Uterus (tissue), 3 donors: ENCODE measurements at regions not wholly inside any gene's neighbourhood (a gene's known extent, or its start where the extent isn't known, plus 50 kb on each side); places are given as distances from the start of the nearest gene placed in this dataset.

Source experiments
- DNase-seq, 2 donors: peaks; one replicate each; pipeline ENCODE4 v3.0.0-alpha.2; 2019 to 2020
- H3K27ac ChIP-seq, 2 donors: fragments of 200-600 bp; sonication (generic); 1 replicate in 1 of 2; 2 replicates in 1 of 2; pipeline ENCODE4 v1.5.1; 2016 to 2018
- H3K27me3 ChIP-seq, 2 donors: fragments of 200-600 bp; sonication (generic); one replicate each; pipeline ENCODE4 v1.5.1; 2018 to 2019; ENCODE audit warnings: control low read depth in 1 of 2
- H3K36me3 ChIP-seq, 2 donors: fragments of 200-600 bp; sonication (generic); one replicate each; pipeline ENCODE4 v1.5.1; 2019; ENCODE audit warnings: control low read depth in 1 of 2
- H3K4me1 ChIP-seq, 2 donors: fragments of 200-600 bp; sonication (generic); one replicate each; pipeline ENCODE4 v1.5.1; 2018 to 2019; ENCODE audit warnings: control low read depth in 1 of 2
- H3K4me3 ChIP-seq, 2 donors: fragments of 200-600 bp; sonication (generic); 1 replicate in 1 of 2; 2 replicates in 1 of 2; pipeline ENCODE4 v1.5.1; 2018 to 2019; ENCODE audit warnings: mild to moderate bottlenecking in 1 of 2
- H3K9me3 ChIP-seq, 2 donors: fragments of 200-600 bp; sonication (generic); one replicate each; pipeline ENCODE4 v1.5.1; 2019; ENCODE audit warnings: control low read depth in 1 of 2
- POLR2A ChIP-seq, 2 donors: fragments of 450-650 bp; IDR thresholded peaks; one replicate each; pipeline ENCODE4 v1.6.1; 2016; ENCODE audit warnings: antibody characterized with exemption in 2 of 2, mild to moderate bottlenecking in 1 of 2, moderate library complexity in 1 of 2
- intact Hi-C: fragments of 100-400 bp; cut with DNase I; formaldehyde crosslinking; loops from one replicate; pipeline ENCODE4 v1.15.1; 2023; ENCODE audit warnings: low total_unique reads
- TF ChIP-seq, protein P1 (sequence below), 4 experiments: fragments of 200-600 bp in 2 of 4; fragments of 450-650 bp in 2 of 4; sonication (generic) in 2 of 4; IDR thresholded peaks; one replicate each; pipeline ENCODE4 v1.5.1; 2016 to 2019; ENCODE audit warnings: antibody characterized with exemption in 4 of 4, mild to moderate bottlenecking in 2 of 4, moderate library complexity in 1 of 4
- donor health status: DM: yes; HTN: yes; CAD: no.

DNA sequence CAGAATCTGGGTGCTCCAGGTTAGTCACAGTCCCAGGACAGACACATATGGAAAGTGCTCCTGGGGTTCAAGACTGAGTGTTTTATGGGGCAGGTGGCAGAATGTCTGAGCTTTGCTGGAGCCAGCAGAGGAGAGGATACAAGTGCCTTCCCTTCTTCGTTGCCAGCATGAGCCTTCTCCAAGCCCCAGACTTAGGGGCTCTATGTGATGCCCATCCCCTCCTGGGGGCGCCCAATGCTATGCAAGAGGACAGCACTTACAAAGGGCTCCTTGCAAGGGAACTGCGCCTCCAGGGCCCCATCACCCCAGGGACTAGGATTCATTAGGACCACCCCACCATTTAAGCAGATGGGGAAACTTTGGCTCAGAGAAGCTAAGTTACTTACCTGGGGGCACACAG, 581.9 kb downstream of the BUD13 start:
- intact Hi-C loops: no loop called here

DNA sequence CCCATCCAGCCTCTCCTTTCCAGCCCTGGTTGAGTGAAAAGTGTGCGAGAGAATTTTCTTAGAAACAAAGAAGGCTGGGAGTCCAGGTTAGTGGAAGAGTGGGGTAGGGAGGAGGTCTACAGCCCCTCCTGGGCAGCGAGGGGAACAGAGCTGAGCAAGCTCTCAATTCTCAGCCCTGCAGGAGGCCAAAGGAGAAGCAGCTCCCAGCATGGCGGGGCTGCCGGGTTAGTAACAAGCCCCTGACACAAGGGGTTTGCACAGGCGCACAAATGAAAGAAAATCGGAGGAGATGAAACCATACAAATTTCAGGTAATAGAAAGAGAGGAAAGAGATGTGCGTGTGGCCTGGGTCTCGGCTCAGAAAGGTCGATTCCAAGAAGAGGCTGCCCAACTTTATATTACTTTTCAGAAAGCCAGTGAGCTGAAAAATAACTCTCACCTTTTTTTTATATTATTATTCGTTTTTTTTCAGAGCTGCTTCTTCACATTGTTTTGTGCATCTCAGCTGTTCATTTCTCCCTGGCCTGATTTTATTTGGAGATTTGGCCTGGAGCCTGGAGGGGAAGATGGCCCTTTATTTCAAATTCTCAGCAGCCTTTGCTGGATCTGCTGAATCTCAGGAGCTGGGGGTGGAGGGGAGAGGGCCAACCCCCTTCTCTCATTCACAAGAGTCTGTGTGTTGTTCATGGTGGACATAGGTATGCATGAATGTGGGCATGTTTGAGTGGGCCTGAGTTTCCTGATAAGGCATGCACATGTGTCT, 583.2 kb downstream of the BUD13 start:
- DNase-seq: no peak
- Histone ChIP-seq H3K4me1 (peaks cover 0 to 6% of the 10 kb centered on the region in 2 donors), H3K36me3 (no peaks in the 10 kb centered on the region), H3K9me3 (no peaks in the 10 kb centered on the region), H3K27ac (no peak overlapping the region), H3K27me3 (no peaks in the 10 kb centered on the region), H3K4me3 (no peak overlapping the region)
- intact Hi-C loops: no loop called here
- TF ChIP-seq, protein P1, sequence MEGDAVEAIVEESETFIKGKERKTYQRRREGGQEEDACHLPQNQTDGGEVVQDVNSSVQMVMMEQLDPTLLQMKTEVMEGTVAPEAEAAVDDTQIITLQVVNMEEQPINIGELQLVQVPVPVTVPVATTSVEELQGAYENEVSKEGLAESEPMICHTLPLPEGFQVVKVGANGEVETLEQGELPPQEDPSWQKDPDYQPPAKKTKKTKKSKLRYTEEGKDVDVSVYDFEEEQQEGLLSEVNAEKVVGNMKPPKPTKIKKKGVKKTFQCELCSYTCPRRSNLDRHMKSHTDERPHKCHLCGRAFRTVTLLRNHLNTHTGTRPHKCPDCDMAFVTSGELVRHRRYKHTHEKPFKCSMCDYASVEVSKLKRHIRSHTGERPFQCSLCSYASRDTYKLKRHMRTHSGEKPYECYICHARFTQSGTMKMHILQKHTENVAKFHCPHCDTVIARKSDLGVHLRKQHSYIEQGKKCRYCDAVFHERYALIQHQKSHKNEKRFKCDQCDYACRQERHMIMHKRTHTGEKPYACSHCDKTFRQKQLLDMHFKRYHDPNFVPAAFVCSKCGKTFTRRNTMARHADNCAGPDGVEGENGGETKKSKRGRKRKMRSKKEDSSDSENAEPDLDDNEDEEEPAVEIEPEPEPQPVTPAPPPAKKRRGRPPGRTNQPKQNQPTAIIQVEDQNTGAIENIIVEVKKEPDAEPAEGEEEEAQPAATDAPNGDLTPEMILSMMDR (IDR thresholded peaks at IDR 0.05): no peak
- no peak for TF ChIP-seq POLR2A (IDR thresholded peaks at IDR 0.05)

More for the DNA sequence above, 581.9 kb downstream of the BUD13 start:
- H3K27ac ChIP-seq: no peak overlapping the region
- no peak overlapping the region for H3K4me3 ChIP-seq
- no peak for DNase-seq
- H3K27me3 ChIP-seq: no peaks in the 10 kb centered on the region
- TF ChIP-seq POLR2A (IDR thresholded peaks at IDR 0.05): no peak
- TF ChIP-seq, protein P1 (IDR thresholded peaks at IDR 0.05): no peak
- peaks cover 0 to 6% of the 10 kb centered on the region in 2 donors for H3K4me1 ChIP-seq
- no peaks in the 10 kb centered on the region for H3K9me3 ChIP-seq
- no peaks in the 10 kb centered on the region for H3K36me3 ChIP-seq

DNA sequence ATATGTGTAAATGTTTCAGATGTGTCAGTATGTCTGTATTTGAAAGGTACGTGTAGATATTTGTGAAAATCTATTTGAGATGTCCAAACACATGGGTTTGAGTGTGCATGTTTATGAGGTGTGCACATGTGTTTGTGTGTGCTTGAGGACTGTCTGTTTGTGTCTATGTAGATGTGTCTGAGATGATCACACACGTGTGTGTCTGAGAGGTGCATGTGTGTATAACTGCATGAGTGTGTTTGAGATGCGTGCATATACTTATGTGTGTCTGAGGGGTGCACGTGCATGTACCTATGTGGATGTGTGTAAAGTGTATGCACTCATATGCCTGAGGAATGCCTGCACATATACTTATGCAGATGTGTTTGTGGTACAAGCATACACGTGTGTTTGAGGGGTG, 584.4 kb downstream of the BUD13 start:
- no peaks in the 10 kb centered on the region for H3K36me3 ChIP-seq
- no peak overlapping the region for H3K4me3 ChIP-seq
- no peaks in the 10 kb centered on the region for H3K27me3 ChIP-seq
- H3K9me3 ChIP-seq: no peaks in the 10 kb centered on the region
- DNase-seq: no peak
- H3K27ac ChIP-seq: no peak overlapping the region
- TF ChIP-seq POLR2A (IDR thresholded peaks at IDR 0.05): no peak
- TF ChIP-seq, protein P1 (IDR thresholded peaks at IDR 0.05): no peak
- intact Hi-C loops: no loop called here
- peaks cover 0 to 6% of the 10 kb centered on the region in 2 donors for H3K4me1 ChIP-seq

DNA sequence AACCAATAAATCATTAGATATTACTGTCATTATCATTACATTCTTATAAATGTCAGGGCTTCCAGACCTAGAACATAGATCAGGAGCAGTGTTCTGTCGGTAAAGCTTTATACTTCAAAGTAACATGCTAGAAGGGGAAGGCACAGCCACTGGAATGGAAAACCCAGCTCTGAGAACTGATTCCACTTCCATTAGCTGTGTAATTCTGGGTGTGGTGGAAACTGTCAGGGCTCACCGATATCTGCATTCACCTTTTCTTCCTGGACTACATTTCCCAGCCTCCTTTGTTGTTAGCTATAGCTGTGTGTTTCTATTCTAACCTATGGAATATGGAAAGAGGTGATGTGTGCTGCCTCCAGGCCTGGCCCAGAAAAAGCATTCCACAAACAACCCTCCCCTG, 585.8 kb downstream of the BUD13 start:
- H3K27ac ChIP-seq: no peak overlapping the region
- no peaks in the 10 kb centered on the region for H3K4me1 ChIP-seq
- no peak for DNase-seq
- H3K9me3 ChIP-seq: no peaks in the 10 kb centered on the region
- H3K36me3 ChIP-seq: no peaks in the 10 kb centered on the region
- H3K27me3 ChIP-seq: no peaks in the 10 kb centered on the region
- H3K4me3 ChIP-seq: no peak overlapping the region
- TF ChIP-seq, protein P1 (IDR thresholded peaks at IDR 0.05): no peak
- no peak for TF ChIP-seq POLR2A (IDR thresholded peaks at IDR 0.05)
- intact Hi-C loops: no loop called here

DNA sequence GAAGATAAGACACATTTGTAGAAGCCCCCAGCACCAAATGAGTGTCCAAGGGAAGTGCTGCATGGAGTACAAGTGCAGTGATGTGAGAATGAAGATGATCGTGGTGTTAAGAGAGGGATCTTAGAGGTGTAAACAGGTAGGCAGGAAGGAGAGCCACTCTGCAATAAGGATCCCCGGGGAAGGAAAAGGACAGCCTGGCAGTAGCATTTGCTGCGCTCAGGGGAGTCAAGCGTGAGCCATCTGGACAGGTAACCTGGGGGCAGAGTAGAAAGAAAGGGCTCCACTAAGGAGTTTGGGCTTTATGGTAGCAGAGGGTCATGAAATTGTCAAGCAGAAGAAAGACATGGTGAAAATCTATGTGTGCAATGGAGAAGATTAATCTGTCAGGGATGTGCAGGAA, 587.2 kb downstream of the BUD13 start:
- DNase-seq: no peak
- TF ChIP-seq, protein P1 (IDR thresholded peaks at IDR 0.05): no peak
- TF ChIP-seq POLR2A (IDR thresholded peaks at IDR 0.05): no peak
- intact Hi-C loops: no loop called here

More for the DNA sequence above, 587.2 kb downstream of the BUD13 start:
- no peaks in the 10 kb centered on the region for H3K27me3 ChIP-seq
- no peak overlapping the region for H3K4me3 ChIP-seq
- H3K36me3 ChIP-seq: no peaks in the 10 kb centered on the region
- no peaks in the 10 kb centered on the region for H3K9me3 ChIP-seq
- no peak overlapping the region for H3K27ac ChIP-seq
- H3K4me1 ChIP-seq: no peaks in the 10 kb centered on the region
